Activated CD8-positive, alpha-beta memory T cell treated with anti-CD3 and anti-CD28 coated beads for 1 hour (primary cell): ENCODE measurements at regions not wholly inside any gene's neighbourhood (a gene's known extent, or its start where the extent isn't known, plus 50 kb on each side); places are given as distances from the start of the nearest gene placed in this dataset.

Experiments
- DNase-seq, 2 donors: peaks; one replicate each; pipeline ENCODE4 v3.0.0-alpha.2; 2020; ENCODE audit warnings: low read depth in 1 of 2; ENCODE audit errors: extremely low read depth in 1 of 2

GRCh38 chr2:190783513-190784263 lies 96.9 kb upstream of the GLS start:
- no peak for DNase-seq

- no peak for DNase-seq
Observed at GRCh38 chr2:190785334-190785733, 95.3 kb upstream of the GLS start.

GRCh38 chr2:190786404-190787166 lies 94.0 kb upstream of the GLS start:
- no peak for DNase-seq

GRCh38 chr2:190787743-190788235 lies 92.8 kb upstream of the GLS start:
- DNase-seq: no peak

GRCh38 chr2:190789074-190790004 lies 91.3 kb upstream of the GLS start:
- no peak for DNase-seq

GRCh38 chr2:190791347-190791975 lies 89.2 kb upstream of the GLS start:
- DNase-seq: no peak

- no peak for DNase-seq
Observed at GRCh38 chr2:190791976-190792575, 88.5 kb upstream of the GLS start.

GRCh38 chr2:190792956-190793888 lies 87.4 kb upstream of the GLS start:
- no peak for DNase-seq

- DNase-seq: no peak
Observed at GRCh38 chr2:190794377-190794776, 86.2 kb upstream of the GLS start.

- DNase-seq: no peak
Observed at GRCh38 chr2:190794790-190795189, 85.8 kb upstream of the GLS start.

- no peak for DNase-seq
Observed at GRCh38 chr2:190795686-190796085, 84.9 kb upstream of the GLS start.

- DNase-seq: no peak
Observed at GRCh38 chr2:190799999-190800398, 80.6 kb upstream of the GLS start.

GRCh38 chr2:190800528-190800927 lies 80.1 kb upstream of the GLS start:
- no peak for DNase-seq

GRCh38 chr2:190802129-190802528 lies 78.5 kb upstream of the GLS start:
- no peak for DNase-seq

- no peak for DNase-seq
Observed at GRCh38 chr2:190802626-190803209, 77.9 kb upstream of the GLS start.

- DNase-seq: no peak
Observed at GRCh38 chr2:190804182-190804795, 76.3 kb upstream of the GLS start.

GRCh38 chr2:190805126-190805525 lies 75.5 kb upstream of the GLS start:
- DNase-seq: no peak

GRCh38 chr2:190805843-190806242 lies 74.8 kb upstream of the GLS start:
- DNase-seq: no peak
